HEK293 (cell line): ENCODE measurements at regions not wholly inside any gene's neighbourhood (a gene's known extent, or its start where the extent isn't known, plus 50 kb on each side); places are given as distances from the start of the nearest gene placed in this dataset.

ENCODE experiments used
- CTCF ChIA-PET: fragments of 350-600 bp; formaldehyde crosslinking; extraction: SDS; loops from one replicate; lab custom pipeline; 2021; ENCODE audit warnings: antibody characterized with exemption; lab: Yijun Ruan, JAX
- POLR2A ChIA-PET: fragments of 300-600 bp; formaldehyde crosslinking; extraction: SDS; loops from one replicate; lab custom pipeline; 2020; ENCODE audit warnings: antibody characterized with exemption, inconsistent platforms; lab: Yijun Ruan, JAX
- H3K27ac ChIP-seq: fragments of 200-500 bp; sonication (Bioruptor generic); 2 replicates; pipeline ENCODE4 v1.5.1; 2014; ENCODE audit warnings: low read depth, low read length, control low read depth, inconsistent platforms; ENCODE audit errors: extremely low read depth
- H3K36me3 ChIP-seq, 2 experiments: fragments of 200-500 bp in 1 of 2; sonication (Bioruptor generic) in 1 of 2; 1 replicate in 1 of 2; 2 replicates in 1 of 2; pipeline ENCODE4 v1.5.1; 2014 to 2017; ENCODE audit warnings: inconsistent platforms in 2 of 2, low read length in 2 of 2; ENCODE audit not compliant: control insufficient read depth in 2 of 2, insufficient read depth in 1 of 2
- H3K4me1 ChIP-seq: fragments of 200-500 bp; sonication (Bioruptor generic); 2 replicates; pipeline ENCODE4 v1.5.1; 2014; ENCODE audit warnings: mild to moderate bottlenecking, low read length, inconsistent platforms; ENCODE audit not compliant: control insufficient read depth, insufficient read depth
- H3K4me3 ChIP-seq: 2 replicates; pipeline ENCODE4 v1.5.1; 2011; ENCODE audit warnings: low read depth, mild to moderate bottlenecking, control low read depth, low read length, moderate library complexity
- H3K9me3 ChIP-seq: fragments of 200-500 bp; sonication (Bioruptor generic); 2 replicates; pipeline ENCODE4 v1.5.1; 2014; ENCODE audit warnings: low read depth, low read length, inconsistent platforms; ENCODE audit not compliant: control insufficient read depth, insufficient read depth
- BCL11B ChIP-seq: fragments of 450-650 bp; formaldehyde crosslinking; IDR thresholded peaks from 2 replicates; pipeline ENCODE4 v1.5.1; 2016; ENCODE audit warnings: low read depth, missing biosample characterization, missing genetic modification characterization
- GLI2 ChIP-seq: fragments of 450-650 bp; formaldehyde crosslinking; IDR thresholded peaks from 2 replicates; pipeline ENCODE4; 2017; ENCODE audit warnings: missing biosample characterization, missing genetic modification characterization, low read depth, borderline replicate concordance
- TCF7L2 ChIP-seq: IDR thresholded peaks from 2 replicates; pipeline ENCODE4 v1.6.1; 2011; ENCODE audit warnings: low read depth, mild to moderate bottlenecking, inconsistent platforms, low read length, moderate library complexity, borderline replicate concordance
- ZBTB44 ChIP-seq: fragments of 450-650 bp; IDR thresholded peaks from 2 replicates; pipeline ENCODE4 v1.5.1; 2018; ENCODE audit warnings: missing biosample characterization, mild to moderate bottlenecking, missing genetic modification characterization
- ZBTB49 ChIP-seq: fragments of 450-650 bp; formaldehyde crosslinking; IDR thresholded peaks from 2 replicates; pipeline ENCODE4 v1.5.1; 2016; ENCODE audit warnings: missing biosample characterization, missing genetic modification characterization, low read depth
- ZFP3 ChIP-seq: fragments of 450-650 bp; formaldehyde crosslinking; IDR thresholded peaks from 2 replicates; pipeline ENCODE4 v1.5.1; 2016; ENCODE audit warnings: low read depth, missing biosample characterization, missing genetic modification characterization
- ZNF280C ChIP-seq: fragments of 450-650 bp; formaldehyde crosslinking; IDR thresholded peaks from 2 replicates; pipeline ENCODE4 v1.5.1; 2016; ENCODE audit warnings: missing biosample characterization, missing genetic modification characterization
- ZNF280D ChIP-seq: fragments of 450-650 bp; formaldehyde crosslinking; IDR thresholded peaks from 2 replicates; pipeline ENCODE4 v1.5.1; 2016; ENCODE audit warnings: missing biosample characterization, missing genetic modification characterization
- ZNF404 ChIP-seq: fragments of 450-650 bp; formaldehyde crosslinking; IDR thresholded peaks from 2 replicates; pipeline ENCODE4 v1.5.1; 2017; ENCODE audit warnings: missing biosample characterization, missing genetic modification characterization
- ZNF548 ChIP-seq: fragments of 450-650 bp; formaldehyde crosslinking; IDR thresholded peaks from 2 replicates; pipeline ENCODE4 v1.5.1; 2016; ENCODE audit warnings: missing biosample characterization, missing genetic modification characterization
- ZNF777 ChIP-seq: fragments of 450-650 bp; formaldehyde crosslinking; IDR thresholded peaks from 2 replicates; pipeline ENCODE4 v1.5.1; 2017; ENCODE audit warnings: missing biosample characterization, missing genetic modification characterization, borderline replicate concordance
- TF ChIP-seq, protein P1 (sequence below): fragments of 450-650 bp; formaldehyde crosslinking; IDR thresholded peaks from 2 replicates; pipeline ENCODE4 v1.5.1; 2016; ENCODE audit warnings: missing biosample characterization, missing genetic modification characterization

GRCh38 chr12:115404761-115405470, 720.9 kb upstream of the TBX3 start (continued):
- no peak for TF ChIP-seq BCL11B (tag by site-specific recombination)

DNA sequence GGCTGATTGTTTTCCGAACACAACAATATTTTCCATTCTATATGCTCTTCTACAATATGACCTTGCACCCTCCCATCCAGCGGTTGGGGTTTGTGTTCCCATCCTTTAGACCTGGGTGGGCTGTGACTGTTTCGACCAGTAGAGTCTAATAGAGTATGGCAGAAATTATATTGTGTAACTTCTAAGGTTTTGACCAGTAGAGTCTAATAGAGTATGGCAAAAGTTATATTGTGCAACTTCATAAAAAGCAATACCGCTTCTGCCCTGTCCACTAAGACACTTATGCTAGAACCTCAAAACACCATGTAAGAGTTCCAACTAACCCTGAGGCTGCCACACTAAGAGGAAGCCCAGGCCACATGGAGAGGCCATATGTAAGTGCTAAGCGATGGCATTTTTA, 719.7 kb upstream of the TBX3 start:
- no peaks in the 10 kb centered on the region for H3K36me3 ChIP-seq
- no peaks in the 10 kb centered on the region for H3K9me3 ChIP-seq
- CTCF ChIA-PET, result no interaction called here
- no peak overlapping the region for H3K4me3 ChIP-seq
- H3K4me1 ChIP-seq, result no peaks in the 10 kb centered on the region
- TF ChIP-seq ZNF777 (tag by site-specific recombination), result no peak
- TF ChIP-seq, protein P1, sequence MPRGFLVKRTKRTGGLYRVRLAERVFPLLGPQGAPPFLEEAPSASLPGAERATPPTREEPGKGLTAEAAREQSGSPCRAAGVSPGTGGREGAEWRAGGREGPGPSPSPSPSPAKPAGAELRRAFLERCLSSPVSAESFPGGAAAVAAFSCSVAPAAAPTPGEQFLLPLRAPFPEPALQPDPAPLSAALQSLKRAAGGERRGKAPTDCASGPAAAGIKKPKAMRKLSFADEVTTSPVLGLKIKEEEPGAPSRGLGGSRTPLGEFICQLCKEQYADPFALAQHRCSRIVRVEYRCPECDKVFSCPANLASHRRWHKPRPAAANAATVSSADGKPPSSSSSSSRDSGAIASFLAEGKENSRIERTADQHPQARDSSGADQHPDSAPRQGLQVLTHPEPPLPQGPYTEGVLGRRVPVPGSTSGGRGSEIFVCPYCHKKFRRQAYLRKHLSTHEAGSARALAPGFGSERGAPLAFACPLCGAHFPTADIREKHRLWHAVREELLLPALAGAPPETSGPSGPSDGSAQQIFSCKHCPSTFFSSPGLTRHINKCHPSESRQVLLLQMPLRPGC, result no peak
- TF ChIP-seq ZFP3 (tag by site-specific recombination), result no peak
- TF ChIP-seq ZBTB44 (tag by site-specific recombination), result no peak
- TF ChIP-seq ZBTB49 (tag by site-specific recombination), result no peak
- TF ChIP-seq ZNF280C (tag by site-specific recombination), result no peak
- TF ChIP-seq ZNF404 (tag by site-specific recombination), result no peak
- no peak for TF ChIP-seq GLI2 (tag by site-specific recombination)
- TF ChIP-seq TCF7L2, result no peak
- TF ChIP-seq ZNF548 (tag by site-specific recombination), result no peak
- TF ChIP-seq ZNF280D, result no peak
- POLR2A ChIA-PET, result no interaction called here
- H3K27ac ChIP-seq, result no peak overlapping the region
